H9 (cell line): ENCODE measurements at regions not wholly inside any gene's neighbourhood (a gene's known extent, or its start where the extent isn't known, plus 50 kb on each side); places are given as distances from the start of the nearest gene placed in this dataset.

Experiments
- DNase-seq: peaks from one replicate; pipeline ENCODE4 v3.0.0-alpha.2; 2017
- H2AFZ ChIP-seq: one replicate; pipeline ENCODE4 v1.6.1; 2013; ENCODE audit warnings: mild to moderate bottlenecking, low read length, control low read depth, moderate library complexity
- H2AK5ac ChIP-seq: 2 replicates; pipeline ENCODE4 v1.6.1; 2013; ENCODE audit warnings: low read length, control low read depth, mixed read lengths; ENCODE audit not compliant: insufficient read length
- H2BK120ac ChIP-seq: one replicate; pipeline ENCODE4 v1.6.1; 2013; ENCODE audit warnings: low read depth, mild to moderate bottlenecking, low read length, control low read depth, inconsistent platforms; ENCODE audit not compliant: poor library complexity, severe bottlenecking
- H2BK12ac ChIP-seq: 2 replicates; pipeline ENCODE4 v1.6.1; 2013; ENCODE audit warnings: low read length, control low read depth, mixed read lengths, low read depth; ENCODE audit not compliant: insufficient read length
- H2BK15ac ChIP-seq: 2 replicates; pipeline ENCODE4 v1.6.1; 2013; ENCODE audit warnings: low read depth, low read length, control low read depth
- H2BK20ac ChIP-seq: one replicate; pipeline ENCODE4 v1.6.1; 2013; ENCODE audit warnings: low read depth, mild to moderate bottlenecking, low read length, control low read depth, inconsistent platforms; ENCODE audit not compliant: poor library complexity, severe bottlenecking
- H2BK5ac ChIP-seq: 2 replicates; pipeline ENCODE4 v1.6.1; 2013; ENCODE audit warnings: low read length, control low read depth, mixed read lengths; ENCODE audit not compliant: insufficient read length
- H3K14ac ChIP-seq: 2 replicates; pipeline ENCODE4 v1.6.1; 2013; ENCODE audit warnings: low read length, control low read depth; ENCODE audit not compliant: insufficient read depth
- H3K18ac ChIP-seq: 2 replicates; pipeline ENCODE4 v1.6.1; 2013; ENCODE audit warnings: low read depth, mild to moderate bottlenecking, mixed read lengths, low read length, control low read depth; ENCODE audit not compliant: insufficient read length
- H3K23ac ChIP-seq: 2 replicates; pipeline ENCODE4 v1.6.1; 2013; ENCODE audit warnings: low read length, control low read depth, mixed read lengths, low read depth; ENCODE audit not compliant: insufficient read length
- H3K23me2 ChIP-seq: 2 replicates; pipeline ENCODE4 v1.6.1; 2013; ENCODE audit warnings: low read depth, mild to moderate bottlenecking, mixed read lengths, low read length, control low read depth; ENCODE audit not compliant: insufficient read length, poor library complexity, severe bottlenecking
- H3K27ac ChIP-seq: 2 replicates; pipeline ENCODE4 v1.5.1; 2013; ENCODE audit warnings: low read length, control low read depth, mixed read lengths, low read depth; ENCODE audit not compliant: insufficient read length
- H3K27me3 ChIP-seq: 2 replicates; pipeline ENCODE4 v1.6.1; 2013; ENCODE audit warnings: low read length, control low read depth, inconsistent platforms; ENCODE audit not compliant: insufficient read depth
- H3K4ac ChIP-seq: 2 replicates; pipeline ENCODE4 v1.6.1; 2013; ENCODE audit warnings: low read depth, mild to moderate bottlenecking, control low read depth, inconsistent platforms, low read length, moderate library complexity
- H3K4me1 ChIP-seq: 2 replicates; pipeline ENCODE4 v1.6.1; 2013; ENCODE audit warnings: low read length, control low read depth, inconsistent platforms; ENCODE audit not compliant: insufficient read depth
- H3K4me2 ChIP-seq: 2 replicates; pipeline ENCODE4 v1.6.1; 2013; ENCODE audit warnings: low read length, control low read depth, mixed read lengths; ENCODE audit not compliant: insufficient read length, insufficient read depth
- H3K56ac ChIP-seq: 2 replicates; pipeline ENCODE4 v1.6.1; 2013; ENCODE audit warnings: low read depth, mild to moderate bottlenecking, mixed read lengths, low read length, control low read depth; ENCODE audit not compliant: insufficient read length
- H3K79me1 ChIP-seq: 2 replicates; pipeline ENCODE4 v1.6.1; 2013; ENCODE audit warnings: low read depth, mild to moderate bottlenecking, moderate library complexity, low read length, control low read depth, inconsistent platforms; ENCODE audit not compliant: insufficient read depth, poor library complexity, severe bottlenecking
- H3K79me2 ChIP-seq: 2 replicates; pipeline ENCODE4 v1.6.1; 2013; ENCODE audit warnings: low read length, control low read depth, inconsistent platforms; ENCODE audit not compliant: insufficient read depth
- H3K9ac ChIP-seq: 2 replicates; pipeline ENCODE4 v1.6.1; 2013; ENCODE audit warnings: low read length, control low read depth, mixed read lengths; ENCODE audit not compliant: insufficient read length; ENCODE audit errors: extremely low read depth
- H3K9me3 ChIP-seq: one replicate; pipeline ENCODE4 v1.6.1; 2013; ENCODE audit warnings: low read depth, low read length, inconsistent platforms; ENCODE audit not compliant: control insufficient read depth
- H3T11ph ChIP-seq: one replicate; pipeline ENCODE4 v1.6.1; 2013; ENCODE audit warnings: mild to moderate bottlenecking, low read length, control low read depth, inconsistent platforms
- H4K20me1 ChIP-seq: one replicate; pipeline ENCODE4 v1.6.1; 2013; ENCODE audit not compliant: control insufficient read depth, insufficient read length, insufficient read depth
- H4K5ac ChIP-seq: 2 replicates; pipeline ENCODE4 v1.6.1; 2013; ENCODE audit warnings: low read depth, mild to moderate bottlenecking, mixed read lengths, low read length, control low read depth; ENCODE audit not compliant: insufficient read length
- H4K8ac ChIP-seq: replicated peaks from 2 replicates; pipeline ENCODE4 v1.6.1; 2013; ENCODE audit warnings: low read length, control low read depth, mixed read lengths, low read depth; ENCODE audit not compliant: insufficient read length
- H4K91ac ChIP-seq: 2 replicates; pipeline ENCODE4 v1.6.1; 2013; ENCODE audit warnings: low read depth, mild to moderate bottlenecking, moderate library complexity, mixed read lengths, low read length, control low read depth; ENCODE audit not compliant: insufficient read length
- H3K27ac Mint-ChIP-seq, 3 experiments: 2 replicates in 2 of 3; 3 replicates in 1 of 3; pipeline ENCODE4 v1.8.0; 2020 to 2021; ENCODE audit warnings: mixed read lengths in 3 of 3, mild to moderate bottlenecking in 1 of 3, moderate library complexity in 1 of 3
- H3K27me3 Mint-ChIP-seq: 2 replicates; pipeline ENCODE4 v1.8.0; 2021; ENCODE audit warnings: low read depth, mild to moderate bottlenecking, moderate library complexity, mixed read lengths
- H3K36me3 Mint-ChIP-seq, 3 experiments: 2 replicates in 2 of 3; 3 replicates in 1 of 3; pipeline ENCODE4 v1.8.0; 2020 to 2021; ENCODE audit warnings: low read depth in 3 of 3, mixed read lengths in 3 of 3; ENCODE audit not compliant: insufficient read depth in 1 of 3
- H3K4me1 Mint-ChIP-seq, 2 experiments: 2 replicates each; pipeline ENCODE4 v1.8.0; 2020; ENCODE audit warnings: mixed read lengths in 2 of 2
- H3K4me3 Mint-ChIP-seq, 2 experiments: 2 replicates in 1 of 2; 3 replicates in 1 of 2; pipeline ENCODE4 v1.8.0; 2020 to 2021; ENCODE audit warnings: mild to moderate bottlenecking in 2 of 2, mixed read lengths in 2 of 2, moderate library complexity in 1 of 2
- H3K9me3 Mint-ChIP-seq, 2 experiments: 2 replicates in 1 of 2; 3 replicates in 1 of 2; pipeline ENCODE4 v1.8.0; 2020; ENCODE audit warnings: mild to moderate bottlenecking in 2 of 2, mixed read lengths in 2 of 2, moderate library complexity in 1 of 2
- WGBS: extraction: QIAGEN DNeasy Blood & Tissue Kit; methylation state at CpG from one replicate; pipeline ENCODE4 v1.1.7; 2013; ENCODE audit warnings: missing lambda C conversion rate, low lambda C conversion rate, mixed read lengths; ENCODE audit not compliant: insufficient read length; ENCODE audit errors: extremely low coverage; 5-methylcytosine and 5-hydroxymethylcytosine counted together
- TF ChIP-seq, protein P1 (sequence below): fragments of 200-600 bp; sonication (generic); conservative IDR thresholded peaks from 3 replicates; pipeline ENCODE4 v1.8.0; 2021; ENCODE audit warnings: antibody characterized with exemption, mild to moderate bottlenecking

DNA sequence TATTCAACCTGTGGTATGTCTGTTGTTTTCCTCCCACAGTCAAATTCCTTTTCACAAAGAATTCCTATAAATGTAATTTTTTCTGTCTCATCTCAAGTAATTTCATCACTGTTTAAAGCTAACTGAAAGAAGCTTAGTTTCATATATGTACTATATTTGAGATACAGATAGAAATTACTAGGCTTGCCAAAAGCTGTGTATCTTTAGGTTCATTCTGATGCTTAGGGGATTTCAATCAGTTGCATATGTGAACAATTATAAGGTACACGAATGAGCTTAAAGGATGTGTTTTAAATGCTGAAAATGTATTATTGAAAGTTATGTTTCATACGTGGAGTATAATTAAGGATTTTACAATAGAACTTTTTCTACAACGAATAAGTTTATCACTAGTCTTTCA lies 59.2 kb upstream of the DSG1 start:
- H3K9me3 ChIP-seq, result no peaks in the 10 kb centered on the region
- no peak overlapping the region for H3K27ac ChIP-seq

More for the DNA sequence above, 59.2 kb upstream of the DSG1 start:
- Mint-ChIP-seq H3K27me3 (no peaks in the 10 kb centered on the region), H3K27ac (no peak overlapping the region), H3K4me3 (no peak overlapping the region), H3K9me3 (no peaks in the 10 kb centered on the region), H3K36me3 (no peaks in the 10 kb centered on the region), H3K4me1 (peaks cover 8 to 13% of the 10 kb centered on the region in 2 experiments)
- Histone ChIP-seq H4K5ac (no peak overlapping the region), H2BK20ac (no peak overlapping the region), H4K20me1 (no peaks in the 10 kb centered on the region), H3K79me1 (no peaks in the 10 kb centered on the region), H4K8ac (no peak overlapping the region), H3K14ac (no peak overlapping the region), H3K4ac (no peak overlapping the region), H3K18ac (no peak overlapping the region), H3K79me2 (no peaks in the 10 kb centered on the region), H3K4me1 (0 out of 2 replicates have a peak, but pooled peaks cover 2% of the 10 kb centered on the region), H3K56ac (no peak overlapping the region), H2BK15ac (no peak overlapping the region), H4K91ac (no peak overlapping the region), H2AFZ (no peak overlapping the region), H3T11ph (no peak overlapping the region), H3K4me2 (no peak overlapping the region), H3K27me3 (no peaks in the 10 kb centered on the region), H3K9ac (no peak overlapping the region), H2AK5ac (no peak overlapping the region), H3K23ac (no peak overlapping the region), H2BK12ac (no peak overlapping the region), H2BK5ac (no peak overlapping the region), H2BK120ac (no peak overlapping the region), H3K23me2 (no peaks in the 10 kb centered on the region)
- WGBS, result no CpG with 5 or more reads among the region's 3 CpGs
- no peak for DNase-seq
- TF ChIP-seq, protein P1, sequence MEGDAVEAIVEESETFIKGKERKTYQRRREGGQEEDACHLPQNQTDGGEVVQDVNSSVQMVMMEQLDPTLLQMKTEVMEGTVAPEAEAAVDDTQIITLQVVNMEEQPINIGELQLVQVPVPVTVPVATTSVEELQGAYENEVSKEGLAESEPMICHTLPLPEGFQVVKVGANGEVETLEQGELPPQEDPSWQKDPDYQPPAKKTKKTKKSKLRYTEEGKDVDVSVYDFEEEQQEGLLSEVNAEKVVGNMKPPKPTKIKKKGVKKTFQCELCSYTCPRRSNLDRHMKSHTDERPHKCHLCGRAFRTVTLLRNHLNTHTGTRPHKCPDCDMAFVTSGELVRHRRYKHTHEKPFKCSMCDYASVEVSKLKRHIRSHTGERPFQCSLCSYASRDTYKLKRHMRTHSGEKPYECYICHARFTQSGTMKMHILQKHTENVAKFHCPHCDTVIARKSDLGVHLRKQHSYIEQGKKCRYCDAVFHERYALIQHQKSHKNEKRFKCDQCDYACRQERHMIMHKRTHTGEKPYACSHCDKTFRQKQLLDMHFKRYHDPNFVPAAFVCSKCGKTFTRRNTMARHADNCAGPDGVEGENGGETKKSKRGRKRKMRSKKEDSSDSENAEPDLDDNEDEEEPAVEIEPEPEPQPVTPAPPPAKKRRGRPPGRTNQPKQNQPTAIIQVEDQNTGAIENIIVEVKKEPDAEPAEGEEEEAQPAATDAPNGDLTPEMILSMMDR, result no peak
